Adipocyte (in vitro differentiated cells): ENCODE measurements at regions not wholly inside any gene's neighbourhood (a gene's known extent, or its start where the extent isn't known, plus 50 kb on each side); places are given as distances from the start of the nearest gene placed in this dataset.
"Not testable (repeated sequence)": the region's sequence is repeated elsewhere in the genome, so short reads cannot be mapped to it uniquely, and the experiment has no call there.

ENCODE experiments used
- DNase-seq: peaks from one replicate; pipeline ENCODE4 v3.0.0-alpha.2; 2015; ENCODE audit warnings: low read depth
- H3K27me3 ChIP-seq: replicated peaks from 2 replicates; pipeline ENCODE4 v1.7.0; 2013; ENCODE audit warnings: mild to moderate bottlenecking, low read length, moderate library complexity; ENCODE audit not compliant: control insufficient read depth, insufficient read depth
- H3K36me3 ChIP-seq: 2 replicates; pipeline ENCODE4 v1.7.0; 2013; ENCODE audit warnings: low read length, mild to moderate bottlenecking, moderate library complexity; ENCODE audit not compliant: control insufficient read depth, insufficient read depth, severe bottlenecking
- H3K4me1 ChIP-seq: 2 replicates; pipeline ENCODE4 v1.7.0; 2013; ENCODE audit warnings: mild to moderate bottlenecking, low read length, moderate library complexity; ENCODE audit not compliant: control insufficient read depth, insufficient read depth
- H3K4me3 ChIP-seq: 2 replicates; pipeline ENCODE4 v1.7.0; 2013; ENCODE audit warnings: mild to moderate bottlenecking, low read length, moderate library complexity
- H3K9ac ChIP-seq: 2 replicates; pipeline ENCODE4 v1.7.0; 2013; ENCODE audit warnings: mild to moderate bottlenecking, low read length, moderate library complexity
- H3K9me3 ChIP-seq: 2 replicates; pipeline ENCODE4 v1.7.0; 2013; ENCODE audit warnings: mild to moderate bottlenecking, low read length, moderate library complexity; ENCODE audit not compliant: control insufficient read depth

DNA sequence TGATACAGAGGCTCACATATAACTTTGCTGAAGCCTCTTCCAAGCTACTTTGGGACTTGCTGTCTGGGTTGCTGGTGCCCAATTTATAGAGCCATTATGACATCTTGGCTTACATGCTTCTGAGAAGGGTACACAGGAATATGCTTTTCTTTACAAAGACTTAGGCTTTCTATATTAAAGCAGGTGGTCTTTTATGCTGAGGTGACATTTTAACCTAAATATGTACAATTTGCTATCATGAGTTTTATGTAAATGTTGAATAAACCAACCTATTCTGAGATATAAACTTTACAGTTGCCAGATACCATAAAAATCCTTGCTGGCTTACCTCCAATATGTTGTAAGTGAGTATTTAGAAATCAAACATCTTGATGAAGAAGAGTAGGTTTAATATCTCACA lies 509.2 kb upstream of the CHD1 start:
- H3K4me3 ChIP-seq, result no peak overlapping the region
- H3K27me3 ChIP-seq, result no peaks in the 10 kb centered on the region
- no peak for DNase-seq
- H3K4me1 ChIP-seq, result no peaks in the 10 kb centered on the region
- H3K36me3 ChIP-seq, result no peaks in the 10 kb centered on the region
- no peak overlapping the region for H3K9ac ChIP-seq
- H3K9me3 ChIP-seq, result peaks cover 3% of the 10 kb centered on the region

DNA sequence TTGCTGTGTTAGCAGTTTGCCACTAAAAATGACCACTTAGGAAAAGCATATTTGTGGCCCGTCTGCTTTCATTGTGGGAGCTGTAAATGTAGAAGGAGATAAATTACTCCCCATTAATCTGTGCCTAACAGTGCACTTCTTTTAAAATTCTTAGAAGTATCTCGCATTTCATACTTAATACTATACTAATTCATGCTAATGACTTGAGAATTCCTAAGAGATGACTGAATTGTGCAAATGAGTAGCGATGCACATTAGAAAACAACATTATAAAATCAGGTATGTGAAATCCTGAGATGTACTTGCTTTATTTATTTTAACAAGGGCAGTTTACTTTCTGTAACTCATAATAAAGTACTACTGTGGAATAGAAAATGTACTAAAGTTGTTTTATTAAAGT lies 494.6 kb upstream of the CHD1 start:
- H3K4me3 ChIP-seq, H3K9me3 ChIP-seq, H3K4me1 ChIP-seq, DNase-seq, H3K36me3 ChIP-seq, H3K27me3 ChIP-seq, H3K9ac ChIP-seq: not testable (repeated sequence)

DNA sequence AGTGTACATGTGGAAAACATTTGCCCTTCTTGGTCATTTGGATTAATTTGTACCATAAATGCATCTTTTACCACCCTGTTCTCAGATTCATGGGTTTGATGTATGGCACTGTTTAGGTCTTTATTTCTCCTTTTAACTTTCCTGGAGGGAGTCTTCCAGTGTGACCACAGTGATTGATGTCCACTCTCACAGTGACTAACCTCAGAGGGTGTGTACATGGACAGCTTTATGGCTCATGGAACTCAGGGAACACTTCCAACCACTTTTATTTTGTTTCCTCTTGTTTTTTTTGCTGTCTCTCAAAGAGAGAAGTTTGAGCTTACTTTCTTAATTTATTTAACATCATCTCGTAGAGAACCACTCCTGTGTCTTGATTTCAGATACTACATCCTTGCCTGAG lies 489.8 kb upstream of the CHD1 start:
- H3K9ac ChIP-seq, H3K4me1 ChIP-seq, H3K27me3 ChIP-seq, H3K4me3 ChIP-seq, DNase-seq, H3K9me3 ChIP-seq, H3K36me3 ChIP-seq: not testable (repeated sequence)

DNA sequence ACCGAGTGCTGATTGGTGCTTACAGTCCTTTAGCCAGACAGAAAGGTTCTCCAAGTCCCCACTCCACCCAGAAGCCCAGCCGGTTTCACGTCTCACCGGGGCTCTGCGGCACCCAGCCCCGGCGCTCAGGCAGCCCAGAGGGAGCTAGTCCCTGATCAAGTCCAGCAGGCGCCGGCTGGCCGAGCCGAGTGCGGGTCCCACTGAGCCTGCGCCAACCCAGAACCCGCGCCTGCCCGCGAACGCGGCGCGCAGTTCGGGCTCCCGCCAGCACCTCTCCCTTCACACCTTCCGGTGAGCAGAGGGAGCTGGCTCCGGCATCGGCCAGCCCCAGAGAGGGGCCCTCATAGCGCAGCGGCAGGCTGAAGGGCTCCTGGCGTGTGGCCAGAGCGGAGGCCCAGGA lies 481.6 kb upstream of the CHD1 start:
- not testable (repeated sequence) for DNase-seq, H3K4me3 ChIP-seq, H3K4me1 ChIP-seq, H3K9ac ChIP-seq, H3K9me3 ChIP-seq, H3K36me3 ChIP-seq, H3K27me3 ChIP-seq

DNA sequence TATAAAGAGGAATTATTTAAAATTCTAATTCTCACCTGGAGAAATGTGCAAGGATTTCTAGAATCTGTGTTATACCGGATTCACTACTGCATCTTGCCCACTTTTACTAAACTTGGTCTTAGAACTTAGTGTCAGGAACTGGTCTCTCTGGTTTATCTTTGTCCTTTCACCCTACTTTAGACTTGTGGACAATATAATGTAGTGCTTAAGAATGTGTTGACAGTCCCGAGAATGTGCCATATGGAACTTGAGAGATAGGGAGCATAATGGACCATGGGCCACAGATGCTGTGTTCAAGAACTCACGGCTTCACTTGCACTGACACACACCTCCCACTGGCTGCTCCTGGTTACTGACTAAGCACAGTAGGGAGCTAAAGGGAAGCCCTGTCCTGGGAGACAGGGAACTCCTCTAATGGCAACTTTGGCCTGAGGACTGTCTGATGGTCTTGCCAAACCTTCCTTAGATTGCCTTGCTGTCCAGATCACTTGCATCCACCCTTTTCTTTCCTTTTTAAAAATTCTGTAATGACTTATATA lies 476.0 kb upstream of the CHD1 start:
- H3K9me3 ChIP-seq, H3K36me3 ChIP-seq, DNase-seq: not testable (repeated sequence)

DNA sequence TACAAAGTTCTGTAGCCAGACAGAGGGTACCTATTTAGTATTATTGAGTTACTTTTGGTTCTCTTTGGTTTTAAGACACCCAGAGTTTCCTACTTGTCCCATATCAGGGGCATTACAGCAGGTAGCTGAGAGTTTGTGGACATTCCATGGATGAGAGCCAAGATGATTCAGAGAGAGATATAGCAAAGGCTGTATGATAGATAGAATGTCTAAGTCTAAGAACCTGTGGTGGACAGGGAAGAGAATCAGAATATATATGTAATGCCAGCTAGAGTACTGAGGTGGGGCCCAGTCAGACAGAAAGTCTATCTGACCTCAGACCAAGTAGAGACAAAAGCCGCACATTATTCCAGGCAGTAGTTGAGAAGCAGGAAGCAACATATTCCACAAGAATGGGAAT lies 471.8 kb upstream of the CHD1 start:
- H3K27me3 ChIP-seq, H3K4me1 ChIP-seq, DNase-seq: not testable (repeated sequence)

More for the DNA sequence above, 476.0 kb upstream of the CHD1 start:
- not testable (repeated sequence) for H3K4me1 ChIP-seq, H3K9ac ChIP-seq, H3K4me3 ChIP-seq, H3K27me3 ChIP-seq

DNA sequence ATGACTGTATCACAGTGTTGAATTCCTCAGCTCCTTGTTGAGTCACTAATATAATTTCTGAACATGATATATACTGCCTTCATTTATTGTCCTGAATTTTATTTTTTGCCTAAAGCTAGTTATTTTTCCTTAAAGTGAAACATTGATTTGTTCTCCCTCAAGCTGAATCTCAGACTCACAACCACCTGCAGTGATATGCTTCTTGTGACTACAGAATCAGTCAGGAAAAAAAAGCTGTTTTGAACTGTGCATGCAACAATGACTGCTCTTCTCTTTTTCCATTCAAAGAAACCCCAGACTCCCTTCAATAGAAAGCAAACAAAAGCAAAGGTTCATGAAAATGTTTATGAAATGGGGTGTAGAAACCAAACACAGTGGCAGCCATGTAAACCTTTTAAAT lies 470.2 kb upstream of the CHD1 start:
- Histone ChIP-seq H3K36me3 (no peaks in the 10 kb centered on the region), H3K27me3 (no peaks in the 10 kb centered on the region), H3K4me3 (no peak overlapping the region)

More for the DNA sequence above, 471.8 kb upstream of the CHD1 start:
- H3K4me3 ChIP-seq, H3K36me3 ChIP-seq, H3K9ac ChIP-seq, H3K9me3 ChIP-seq: not testable (repeated sequence)

DNA sequence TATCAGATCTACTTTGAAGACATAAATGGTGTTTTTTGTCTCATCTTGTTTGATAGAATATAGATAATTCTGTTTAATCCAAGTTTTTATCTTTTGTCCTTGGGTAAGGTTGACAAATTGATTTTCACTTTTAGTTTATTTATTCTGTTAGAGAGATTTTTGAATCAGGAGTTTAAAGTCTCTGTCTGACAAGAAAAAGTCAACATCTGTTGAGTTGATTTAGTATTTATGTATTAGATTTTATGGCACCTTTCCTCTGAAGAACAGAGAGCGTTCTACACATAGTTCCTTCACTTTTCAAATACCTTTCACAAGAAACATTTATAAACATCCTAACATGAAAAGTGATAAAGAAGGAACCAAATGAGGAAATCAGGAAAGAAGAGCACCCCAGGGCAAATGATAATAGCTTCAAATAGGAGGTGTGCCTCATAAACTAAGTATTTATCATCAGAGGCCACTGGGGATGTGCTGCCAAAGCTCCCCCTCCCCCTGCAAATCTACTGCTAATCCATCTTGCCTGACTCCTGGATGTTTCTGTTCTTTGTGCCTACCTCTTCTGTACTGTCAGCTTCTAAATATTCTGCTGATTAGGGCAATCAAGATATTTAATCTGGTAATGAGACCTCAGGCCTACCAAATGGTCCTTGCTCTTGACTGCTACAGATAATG lies 457.7 kb upstream of the CHD1 start:
- no peaks in the 10 kb centered on the region for H3K36me3 ChIP-seq
- peaks cover 13% of the 10 kb centered on the region for H3K9me3 ChIP-seq
- H3K27me3 ChIP-seq, result no peaks in the 10 kb centered on the region
- no peaks in the 10 kb centered on the region for H3K4me1 ChIP-seq
- H3K9ac ChIP-seq, result no peak overlapping the region
- DNase-seq, result no peak
- no peak overlapping the region for H3K4me3 ChIP-seq

More for the DNA sequence above, 470.2 kb upstream of the CHD1 start:
- H3K9me3 ChIP-seq, result peaks cover 5% of the 10 kb centered on the region
- DNase-seq, result no peak
- no peak overlapping the region for H3K9ac ChIP-seq
- H3K4me1 ChIP-seq, result no peaks in the 10 kb centered on the region

DNA sequence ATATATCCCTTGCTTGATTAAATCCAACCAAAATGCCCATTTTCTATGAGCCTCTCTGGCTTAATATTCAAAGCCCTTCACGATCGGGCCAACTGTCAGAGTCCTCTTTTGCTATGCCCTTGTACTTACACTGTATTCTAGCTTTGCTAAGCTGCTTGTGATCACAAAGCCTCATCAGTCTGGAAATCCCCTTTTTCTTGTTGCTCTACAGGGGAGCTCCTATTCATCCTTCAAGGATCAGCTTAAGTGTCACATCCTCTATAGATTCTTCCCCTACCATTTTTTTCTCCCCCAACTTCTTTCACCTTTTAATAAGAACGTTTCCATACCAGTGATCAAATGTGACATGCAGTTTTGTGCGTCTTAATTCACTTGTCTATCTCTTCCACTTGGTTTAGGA lies 450.4 kb upstream of the CHD1 start:
- Histone ChIP-seq H3K36me3 (no peaks in the 10 kb centered on the region), H3K27me3 (no peaks in the 10 kb centered on the region), H3K4me1 (no peaks in the 10 kb centered on the region), H3K4me3 (no peak overlapping the region), H3K9me3 (peaks cover 13% of the 10 kb centered on the region), H3K9ac (no peak overlapping the region)
- DNase-seq, result no peak

DNA sequence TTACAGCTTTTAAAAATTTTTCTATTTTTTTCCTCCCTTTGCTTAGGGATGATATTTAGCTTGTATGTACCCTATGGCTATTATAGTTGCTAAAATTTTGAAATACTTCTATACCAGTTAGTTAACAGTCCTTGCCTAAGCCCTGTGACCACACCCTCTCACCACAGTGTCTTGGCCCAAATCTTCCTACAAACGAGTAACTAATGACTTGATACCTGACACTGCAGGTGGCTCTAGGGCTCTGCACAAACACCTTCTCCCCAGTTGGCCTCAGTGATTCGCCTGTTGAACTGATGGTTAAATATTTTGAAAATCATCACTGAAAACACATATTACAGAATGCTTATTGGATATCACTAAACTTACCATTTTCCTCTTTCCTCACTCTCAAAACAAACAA lies 449.6 kb upstream of the CHD1 start:
- H3K9me3 ChIP-seq, result peaks cover 11% of the 10 kb centered on the region
- H3K9ac ChIP-seq, result no peak overlapping the region
- H3K4me1 ChIP-seq, result no peaks in the 10 kb centered on the region
- H3K4me3 ChIP-seq, result no peak overlapping the region
- H3K27me3 ChIP-seq, result no peaks in the 10 kb centered on the region
- H3K36me3 ChIP-seq, result no peaks in the 10 kb centered on the region
- DNase-seq, result no peak

DNA sequence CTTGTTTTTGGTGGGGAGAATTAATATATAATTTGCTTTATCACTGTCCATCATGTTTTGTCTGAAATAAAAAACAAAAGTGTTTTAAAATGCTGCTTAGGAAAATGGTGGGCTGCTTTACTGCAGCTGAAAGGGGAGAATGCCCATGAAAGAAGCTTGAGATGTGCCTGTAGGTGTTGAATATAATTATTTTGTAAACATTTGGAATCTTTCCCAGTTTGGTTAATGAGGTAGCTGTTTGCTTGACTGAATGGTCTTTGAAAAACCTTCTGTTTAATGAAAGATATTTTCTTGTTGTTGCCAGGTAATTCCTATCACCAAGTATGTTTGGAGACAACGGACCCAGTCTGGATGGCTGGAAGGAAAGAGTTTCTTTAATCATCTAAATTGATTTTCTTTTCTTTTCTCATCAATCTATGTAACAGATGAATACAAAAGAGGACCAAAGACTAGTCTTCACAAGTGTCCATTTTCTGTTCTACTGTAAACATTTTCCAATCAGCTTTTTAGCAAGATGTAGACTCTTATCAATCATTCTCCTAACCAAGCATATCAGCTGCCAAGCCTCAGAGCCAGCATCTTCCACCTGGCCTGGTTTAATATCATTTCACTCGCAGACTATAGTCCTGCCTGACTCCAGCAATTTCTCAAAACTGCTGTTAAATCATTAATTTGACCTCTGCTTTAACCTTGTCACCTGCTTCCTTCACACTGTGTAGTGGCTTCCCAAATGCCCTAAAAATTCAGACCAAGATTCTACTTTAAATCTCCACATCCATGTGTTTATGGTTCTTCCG lies 441.2 kb upstream of the CHD1 start:
- H3K9ac ChIP-seq, result no peak overlapping the region
- H3K9me3 ChIP-seq, result no peaks in the 10 kb centered on the region
- no peak for DNase-seq
- H3K4me1 ChIP-seq, result no peaks in the 10 kb centered on the region
- H3K27me3 ChIP-seq, result no peaks in the 10 kb centered on the region
- no peak overlapping the region for H3K4me3 ChIP-seq
- H3K36me3 ChIP-seq, result no peaks in the 10 kb centered on the region
